K562 (cell line): ENCODE measurements at regions not wholly inside any gene's neighbourhood (a gene's known extent, or its start where the extent isn't known, plus 50 kb on each side); places are given as distances from the start of the nearest gene placed in this dataset.

Experiments
- ATAC-seq: fragments of 200-7000 bp; cut with Tn5 transposase; 3 replicates; pipeline ENCODE4 v1.9.1; 2020; ENCODE audit warnings: moderate library complexity
- BruUV-seq: library from RNA; stranded (reverse); fragments of 400-500 nt; replicated peaks from 2 replicates; lab custom pipeline; 2021; lab: Mats Ljungman, UMichigan
- CTCF ChIA-PET: fragments of 300-600 bp; formaldehyde crosslinking; extraction: SDS; loops from one replicate; lab custom pipeline; 2021; ENCODE audit warnings: low intra/inter-chr PET ratio; lab: Yijun Ruan, JAX
- POLR2A ChIA-PET: fragments of 300-600, 350-650 bp; sonication (Branson Sonifier 250); formaldehyde crosslinking; extraction: SDS; loops from one replicate; lab custom pipeline; 2021; ENCODE audit warnings: antibody characterized with exemption, inconsistent platforms; lab: Yijun Ruan, JAX
- DNase-seq, 4 experiments: peaks; one replicate each; pipeline versions ENCODE4 v3.0.0 to v3.0.0-alpha.2; 2011 to 2018; ENCODE audit warnings: low spot score in 3 of 4, mixed read lengths in 3 of 4; ENCODE audit errors: extremely low read depth in 1 of 4
- FAIRE-seq: peaks from 2 replicates; lab custom pipeline; 2011; peaks lifted over from hg19 to GRCh38; lab: Jason Lieb, UNC
- H2AFZ ChIP-seq: 2 replicates; pipeline ENCODE4 v1.6.0; 2011; ENCODE audit warnings: low read depth, low read length, control low read depth, inconsistent platforms
- H3K27ac ChIP-seq: fragments of 200-600 bp; 3 replicates; pipeline ENCODE4 v1.8.0; 2011; ENCODE audit warnings: low read depth, mild to moderate bottlenecking, control low read depth, inconsistent platforms, low read length, moderate library complexity, mixed read lengths; ENCODE audit errors: extremely low read depth
- H3K27me3 ChIP-seq, 2 experiments: fragments of 300-600 bp in 1 of 2; 2 replicates in 1 of 2; 3 replicates in 1 of 2; pipeline versions ENCODE4 v1.6.0 to v1.8.0; 2011; ENCODE audit warnings: inconsistent platforms in 2 of 2, low read length in 2 of 2, mild to moderate bottlenecking in 1 of 2, mixed read lengths in 1 of 2, moderate library complexity in 1 of 2; ENCODE audit not compliant: control insufficient read depth in 2 of 2, insufficient read depth in 2 of 2
- H3K36me3 ChIP-seq: fragments of 300-600 bp; 3 replicates; pipeline ENCODE4 v1.8.0; 2011; ENCODE audit warnings: mild to moderate bottlenecking, low read length, inconsistent platforms; ENCODE audit not compliant: control insufficient read depth, insufficient read depth
- H3K4me1 ChIP-seq, 2 experiments: fragments of 200-600 bp in 1 of 2; replicated peaks in 1 of 2; 2 replicates in 1 of 2; 3 replicates in 1 of 2; pipeline versions ENCODE4 v1.5.1 to v1.8.0; 2011; ENCODE audit warnings: inconsistent platforms in 2 of 2, low read length in 2 of 2, mild to moderate bottlenecking in 1 of 2, mixed read lengths in 1 of 2, moderate library complexity in 1 of 2; ENCODE audit not compliant: control insufficient read depth in 2 of 2, insufficient read depth in 2 of 2
- H3K4me2 ChIP-seq: 2 replicates; pipeline ENCODE4 v1.6.1; 2011; ENCODE audit warnings: low read length, control low read depth, inconsistent platforms, mixed read lengths; ENCODE audit not compliant: insufficient read depth
- H3K4me3 ChIP-seq: fragments of 200-600 bp; sonication (generic), shearing (Covaris generic); 2 replicates; pipeline ENCODE4 v1.5.1; 2016; ENCODE audit warnings: control low read depth, inconsistent platforms
- H3K79me2 ChIP-seq: fragments of 200-600 bp; 3 replicates; pipeline ENCODE4 v1.8.0; 2011; ENCODE audit warnings: low read length, inconsistent platforms; ENCODE audit not compliant: control insufficient read depth, insufficient read depth
- H3K9ac ChIP-seq, 2 experiments: 2 replicates each; pipeline versions ENCODE4 v1.6.0 to v1.6.1; 2011; ENCODE audit warnings: low read depth in 2 of 2, low read length in 2 of 2, control low read depth in 1 of 2, inconsistent platforms in 1 of 2, mild to moderate bottlenecking in 1 of 2, mixed read lengths in 1 of 2; ENCODE audit not compliant: insufficient read depth in 1 of 2
- H3K9me1 ChIP-seq: one replicate; pipeline ENCODE4 v1.6.0; 2011; ENCODE audit warnings: inconsistent platforms, mild to moderate bottlenecking, low read length, moderate library complexity; ENCODE audit not compliant: control insufficient read depth, insufficient read depth
- H3K9me3 ChIP-seq: replicated peaks from 2 replicates; pipeline ENCODE4 v1.5.1; 2011; ENCODE audit warnings: low read depth, low read length, inconsistent platforms; ENCODE audit not compliant: control insufficient read depth, insufficient read depth
- H4K20me1 ChIP-seq: replicated peaks from 2 replicates; pipeline ENCODE4 v1.6.1; 2011; ENCODE audit warnings: low read length, inconsistent platforms, mixed read lengths; ENCODE audit not compliant: control insufficient read depth, insufficient read depth
- BCLAF1 ChIP-seq, 2 experiments: fragments of 450-650 bp in 1 of 2; IDR thresholded peaks; 2 replicates each; pipeline ENCODE4 v1.6.1; 2011 to 2017; ENCODE audit warnings: low read depth in 2 of 2, antibody characterized with exemption in 1 of 2, borderline replicate concordance in 1 of 2, low read length in 1 of 2, mild to moderate bottlenecking in 1 of 2, mixed read lengths in 1 of 2; ENCODE audit not compliant: control insufficient read depth in 1 of 2
- CHD2 ChIP-seq: IDR thresholded peaks from 2 replicates; pipeline ENCODE4 v1.6.1; 2011; ENCODE audit warnings: low read depth, low read length
- FOXA3 ChIP-seq, 2 experiments: fragments of 450-650 bp in 1 of 2; sonication (generic) in 1 of 2; formaldehyde crosslinking; IDR thresholded peaks in 1 of 2; conservative IDR thresholded peaks in 1 of 2; 2 replicates each; pipeline versions ENCODE4 v1.4.0 to v1.8.0; 2020 to 2022; ENCODE audit warnings: mild to moderate bottlenecking in 2 of 2, missing genetic modification reagents in 1 of 2
- GABPB1 ChIP-seq: sonication (generic); formaldehyde crosslinking; IDR thresholded peaks from 2 replicates; pipeline ENCODE4 v1.8.0; 2022; ENCODE audit warnings: mild to moderate bottlenecking, missing genetic modification reagents
- GATA2 ChIP-seq: sonication (generic); formaldehyde crosslinking; IDR thresholded peaks from 2 replicates; pipeline ENCODE4 v1.4.0; 2020; ENCODE audit warnings: mild to moderate bottlenecking, missing genetic modification reagents
- HES1 ChIP-seq: fragments of 450-650 bp; IDR thresholded peaks from 2 replicates; pipeline ENCODE4 v1.6.1; 2016; ENCODE audit warnings: low read depth, mild to moderate bottlenecking, moderate library complexity
- HIVEP1 ChIP-seq: fragments of 250-450 bp; sonication (Bioruptor Pico); IDR thresholded peaks from 2 replicates; pipeline ENCODE4 v1.4.0; 2020; ENCODE audit warnings: mild to moderate bottlenecking
- NR2F6 ChIP-seq: fragments of 450-650 bp; formaldehyde crosslinking; IDR thresholded peaks from 2 replicates; pipeline ENCODE4 v1.4.0; 2020; ENCODE audit warnings: mild to moderate bottlenecking
- PRMT5 ChIP-seq: sonication (generic); formaldehyde crosslinking; IDR thresholded peaks from 2 replicates; pipeline ENCODE4 v1.5.0; 2020; ENCODE audit warnings: missing genetic modification reagents
- SNIP1 ChIP-seq: fragments of 450-650 bp; IDR thresholded peaks from 2 replicates; pipeline ENCODE4 v1.7.1; 2017; ENCODE audit warnings: low read depth, mild to moderate bottlenecking
- ZNF696 ChIP-seq: fragments of 250-450 bp; sonication (Bioruptor Pico); conservative IDR thresholded peaks from 2 replicates; pipeline ENCODE4 v1.4.0; 2020; ENCODE audit warnings: mild to moderate bottlenecking, moderate library complexity
- ZNF717 ChIP-seq: fragments of 250-450 bp; sonication (Bioruptor Pico); IDR thresholded peaks from 2 replicates; pipeline ENCODE4 v1.5.0; 2021
- WGBS: fragments of 100-300 bp; shearing (Covaris generic); methylation state at CpG from one replicate; pipeline ENCODE4 v1.1.6; 2016; ENCODE audit warnings: low coverage, mixed read lengths; ENCODE audit not compliant: insufficient coverage; ENCODE audit errors: missing lambda C conversion rate; 5-methylcytosine and 5-hydroxymethylcytosine counted together
- in situ Hi-C: fragments of 300-500 bp; cut with MboI; formaldehyde crosslinking; loops from 4 replicates; pipeline ENCODE4 v1.15.0; 2018; ENCODE audit warnings: inconsistent platforms, mixed read lengths
- intact Hi-C: fragments of 100-400 bp; cut with micrococcal nuclease; formaldehyde crosslinking; loops from 2 replicates; pipeline ENCODE4 v1.14.2; 2022

GRCh38 chr18:34592961-34593382 lies 117.1 kb upstream of the DTNA start (continued):
- TF ChIP-seq BCLAF1 (IDR thresholded peaks at IDR 0.05; ENCODE audit: borderline replicate concordance in 1 of 2, control insufficient read depth in 1 of 2, low read depth in 2 of 2, low read length in 1 of 2), result no peak
- TF ChIP-seq GABPB1 (CRISPR knock-in tag), result no peak
- TF ChIP-seq SNIP1, result no peak
- no peak for TF ChIP-seq PRMT5 (CRISPR knock-in tag)

GRCh38 chr18:34594266-34594665 lies 115.8 kb upstream of the DTNA start:
- H4K20me1 ChIP-seq, result no peaks in the 10 kb centered on the region
- H3K36me3 ChIP-seq, result no peaks in the 10 kb centered on the region
- no peaks in the 10 kb centered on the region for H3K9me1 ChIP-seq
- no peak for TF ChIP-seq ZNF696 (CRISPR knock-in tag)
- TF ChIP-seq HIVEP1 (CRISPR knock-in tag), result no peak
- TF ChIP-seq FOXA3 (CRISPR knock-in tag; conservative IDR thresholded peaks at IDR 0.05 in 1 of 2, IDR thresholded peaks at IDR 0.05 in 1 of 2), result no peak
- no peak for TF ChIP-seq HES1
- TF ChIP-seq CHD2, result no peak
- TF ChIP-seq ZNF717 (CRISPR knock-in tag), result no peak
- no peak for TF ChIP-seq GATA2 (CRISPR knock-in tag)
- no peak for TF ChIP-seq NR2F6
- FAIRE-seq (no peak), ATAC-seq (no peak), DNase-seq (no peak)
- ChIA-PET CTCF (no interaction called here), POLR2A (no interaction called here)
- H3K9ac ChIP-seq, result no peak overlapping the region
- intact Hi-C loops (no loop called here), in situ Hi-C loops (no loop called here)
- no peak overlapping the region for H3K4me3 ChIP-seq
- no peaks in the 10 kb centered on the region for H3K4me1 ChIP-seq
- no peak overlapping the region for H2AFZ ChIP-seq
- H3K4me2 ChIP-seq, result no peak overlapping the region
- BruUV-seq, result no TSS peak
- H3K9me3 ChIP-seq, result no peaks in the 10 kb centered on the region
- 0% methylated on average over 1 of the region's 1 CpG for WGBS
- H3K27me3 ChIP-seq, result no peaks in the 10 kb centered on the region
- H3K79me2 ChIP-seq, result no peaks in the 10 kb centered on the region
- H3K27ac ChIP-seq, result no peak overlapping the region
